ENCODE measurements at regions not wholly inside any gene's neighbourhood (a gene's known extent, or its start where the extent isn't known, plus 50 kb on each side); places are given as distances from the start of the nearest gene placed in this dataset.
"Not testable (repeated sequence)": the region's sequence is repeated elsewhere in the genome, so short reads cannot be mapped to it uniquely, and the experiment has no call there.

DNA sequence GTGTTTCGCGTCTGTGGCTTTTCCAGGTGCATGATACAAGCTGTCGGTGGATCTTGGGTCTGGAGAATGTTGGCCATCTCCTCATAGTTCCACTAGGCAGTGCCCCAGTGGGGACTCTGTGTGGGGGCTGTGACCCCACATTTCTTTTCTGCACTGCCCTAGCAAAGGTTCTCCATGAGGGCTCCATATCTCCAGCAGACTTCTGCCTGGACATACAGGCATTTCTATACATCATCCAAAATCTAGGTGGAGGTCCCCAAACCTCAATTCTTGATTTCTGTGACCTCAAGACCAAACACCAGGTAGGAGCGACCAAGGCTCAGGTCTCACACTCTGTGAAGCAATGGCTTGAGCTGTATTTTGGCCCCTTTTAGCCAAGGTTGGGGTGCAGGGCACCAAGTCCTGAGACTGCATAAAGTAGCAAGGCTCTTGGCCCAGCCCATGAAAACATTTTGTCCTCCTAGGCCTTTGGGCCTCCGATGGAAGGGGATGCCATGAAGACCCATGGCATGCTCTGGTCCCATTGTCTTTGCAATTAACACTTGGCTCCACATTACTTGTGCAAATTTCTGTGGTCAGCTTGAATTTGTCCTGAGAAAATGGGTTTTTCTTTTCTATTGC, 615.3 kb downstream of the ZBBX start:
- peaks cover 9 to 12% of the 10 kb centered on the region in 2 donors for H3K9me3 Mint-ChIP-seq
- no peaks in the 10 kb centered on the region for H3K27me3 Mint-ChIP-seq

DNA sequence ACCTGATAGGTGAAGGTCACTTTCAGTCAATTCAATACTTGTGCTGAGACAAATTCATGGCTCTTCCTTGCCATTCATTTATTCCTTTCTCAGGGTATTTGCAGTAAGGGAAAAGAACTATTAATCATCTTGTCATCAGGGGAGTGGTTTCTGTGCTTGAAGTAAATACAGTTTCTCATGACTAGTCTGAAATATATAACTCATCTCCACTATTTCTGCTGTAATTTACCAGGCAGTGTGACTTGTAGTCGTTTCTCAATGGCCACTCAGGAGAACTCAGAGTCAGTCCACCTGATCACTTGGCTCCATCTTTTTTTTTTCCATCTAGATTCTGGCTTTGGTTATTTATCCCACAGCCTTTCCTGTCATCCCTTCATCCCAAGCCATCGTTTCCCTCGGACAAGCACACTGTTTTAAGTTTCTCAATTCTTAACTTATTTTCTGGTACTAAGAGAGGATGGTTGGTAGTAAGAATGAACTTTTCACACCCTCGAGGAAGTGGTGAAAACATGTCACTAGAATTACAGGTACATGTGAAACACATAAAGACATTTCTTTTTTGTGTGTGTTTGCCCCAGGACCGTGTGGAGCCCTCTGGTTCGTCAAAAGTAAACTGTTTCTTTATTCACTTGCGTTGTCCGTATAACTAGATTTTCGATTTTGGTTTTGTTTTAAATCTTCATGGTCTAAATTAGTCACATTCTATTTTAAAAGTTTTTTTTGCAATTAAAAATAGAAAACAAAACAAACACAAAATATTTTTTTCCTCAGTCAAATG, 620.2 kb downstream of the ZBBX start:
- H3K27me3 Mint-ChIP-seq: no peaks in the 10 kb centered on the region
- H3K4me3 Mint-ChIP-seq: no peak overlapping the region
- H3K9me3 Mint-ChIP-seq: peaks cover 4 to 5% of the 10 kb centered on the region in 2 donors
- no peaks in the 10 kb centered on the region for H3K36me3 Mint-ChIP-seq
- no peak overlapping the region for H3K27ac Mint-ChIP-seq
- no peak for DNase-seq
- no peaks in the 10 kb centered on the region for H3K4me1 Mint-ChIP-seq
- no peak for ATAC-seq (replicated peaks)

More for the DNA sequence above, 615.3 kb downstream of the ZBBX start:
- no peaks in the 10 kb centered on the region for H3K4me1 Mint-ChIP-seq
- no peaks in the 10 kb centered on the region for H3K36me3 Mint-ChIP-seq
- no peak overlapping the region for H3K4me3 Mint-ChIP-seq
- DNase-seq: no peak
- ATAC-seq (replicated peaks): no peak
- no peak overlapping the region for H3K27ac Mint-ChIP-seq

DNA sequence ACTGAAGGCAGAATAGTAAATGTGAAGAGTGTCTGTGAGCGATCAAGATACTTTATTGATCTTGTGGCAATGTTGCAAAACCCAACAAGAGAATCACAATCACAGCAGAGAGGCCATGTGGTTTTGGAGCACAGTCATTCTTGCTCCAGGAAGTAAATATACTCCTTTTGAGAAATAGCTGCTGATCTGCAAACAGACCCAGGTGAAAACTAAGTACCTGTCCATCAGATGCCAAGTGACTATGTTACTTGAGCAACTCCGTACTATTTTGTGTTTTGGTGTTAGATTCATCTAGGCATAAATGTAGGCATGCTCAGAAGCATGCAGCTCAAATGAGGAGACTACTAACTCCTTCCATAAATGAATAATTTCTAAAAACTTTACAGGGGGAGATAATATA, 627.9 kb downstream of the ZBBX start:
- Mint-ChIP-seq H3K27me3 (no peaks in the 10 kb centered on the region), H3K9me3 (peaks cover 0 to 15% of the 10 kb centered on the region in 2 donors), H3K36me3 (no peaks in the 10 kb centered on the region), H3K4me1 (no peaks in the 10 kb centered on the region), H3K4me3 (no peak overlapping the region), H3K27ac (no peak overlapping the region)
- ATAC-seq (replicated peaks): no peak
- no peak for DNase-seq

DNA sequence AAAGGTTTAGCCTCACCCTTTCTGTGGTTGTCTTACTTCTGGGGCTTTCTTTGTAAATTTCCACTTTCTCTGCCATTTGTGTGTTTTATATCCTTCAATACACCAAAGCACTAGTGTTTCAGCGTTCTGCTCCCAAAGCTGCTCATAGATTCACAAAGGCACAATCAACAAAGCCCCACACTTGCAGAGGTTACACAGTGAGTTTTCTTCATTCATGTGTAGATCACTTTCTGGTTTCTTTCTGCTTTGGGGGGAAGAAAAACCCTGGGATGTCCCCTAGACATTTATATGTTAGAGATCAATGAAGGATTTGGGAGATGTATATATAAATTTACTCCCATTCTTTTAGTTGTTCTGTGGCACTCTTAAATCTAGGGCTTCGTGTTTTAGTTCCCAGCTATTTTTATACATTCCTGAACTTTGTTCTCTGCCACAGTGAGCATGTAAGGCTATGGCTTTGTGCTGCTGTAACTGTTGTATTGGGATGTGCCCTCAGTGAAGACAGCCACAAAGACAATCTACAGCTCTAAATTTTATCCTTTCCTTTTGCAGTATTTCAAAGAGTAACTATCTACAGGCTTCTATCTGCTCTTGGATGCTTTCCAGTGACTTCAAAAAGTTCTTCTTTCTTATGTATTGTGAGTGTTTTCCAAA, 636.5 kb downstream of the ZBBX start:
- H3K4me3 Mint-ChIP-seq: no peak overlapping the region
- H3K27me3 Mint-ChIP-seq: no peaks in the 10 kb centered on the region
- H3K27ac Mint-ChIP-seq: no peak overlapping the region
- H3K9me3 Mint-ChIP-seq: peaks cover 0 to 2% of the 10 kb centered on the region in 2 donors
- H3K36me3 Mint-ChIP-seq: no peaks in the 10 kb centered on the region
- no peak for DNase-seq
- ATAC-seq (replicated peaks): no peak
- H3K4me1 Mint-ChIP-seq: no peaks in the 10 kb centered on the region

DNA sequence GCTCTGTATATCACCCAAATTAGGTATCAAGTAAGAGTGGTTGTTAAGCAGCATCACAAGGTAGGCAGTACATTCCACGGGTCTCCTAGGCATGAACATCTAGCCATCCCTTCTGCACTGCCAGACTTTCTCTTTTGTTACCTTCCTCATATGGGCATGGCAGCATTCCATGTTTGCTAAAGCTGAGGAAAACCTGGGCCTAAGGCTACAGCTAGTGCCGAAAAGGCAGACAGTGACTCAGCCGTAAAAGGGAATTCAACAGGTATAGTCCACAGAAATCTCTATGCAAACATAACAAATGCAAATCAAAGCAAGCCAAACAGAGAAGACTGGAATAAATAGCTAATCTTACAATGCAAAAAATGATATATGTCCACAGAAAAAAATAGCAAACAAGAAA, 645.4 kb downstream of the ZBBX start:
- Mint-ChIP-seq H3K27ac (no peak overlapping the region), H3K9me3 (peaks cover 0 to 3% of the 10 kb centered on the region in 2 donors), H3K4me3 (no peak overlapping the region), H3K27me3 (no peaks in the 10 kb centered on the region), H3K4me1 (no peaks in the 10 kb centered on the region), H3K36me3 (no peaks in the 10 kb centered on the region)
- DNase-seq (no peak), ATAC-seq (replicated peaks) (no peak)

DNA sequence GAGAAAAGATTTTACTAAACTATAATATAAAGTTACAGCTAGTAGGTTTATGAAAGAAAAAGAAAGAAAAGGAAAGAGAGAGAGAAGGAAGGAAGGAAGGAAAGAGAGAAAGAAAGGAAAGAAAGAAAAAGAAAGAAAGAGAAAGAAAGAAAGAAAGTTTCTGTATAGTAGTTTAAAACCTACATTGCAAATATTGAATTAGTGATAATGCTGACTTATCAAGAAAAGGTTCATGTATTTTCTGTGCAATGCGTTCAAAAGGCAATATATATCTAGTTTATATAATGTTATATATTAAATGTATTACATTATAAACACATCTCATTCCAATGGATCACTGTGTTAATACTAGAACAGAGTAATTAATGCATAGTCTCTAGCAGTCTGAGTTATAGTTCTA, 648.4 kb downstream of the ZBBX start:
- Mint-ChIP-seq H3K4me3 (no peak overlapping the region), H3K27ac (no peak overlapping the region), H3K4me1 (no peaks in the 10 kb centered on the region), H3K27me3 (no peaks in the 10 kb centered on the region), H3K36me3 (no peaks in the 10 kb centered on the region), H3K9me3 (peaks cover 0 to 2% of the 10 kb centered on the region in 2 donors)
- no peak for ATAC-seq (replicated peaks)
- DNase-seq: no peak

DNA sequence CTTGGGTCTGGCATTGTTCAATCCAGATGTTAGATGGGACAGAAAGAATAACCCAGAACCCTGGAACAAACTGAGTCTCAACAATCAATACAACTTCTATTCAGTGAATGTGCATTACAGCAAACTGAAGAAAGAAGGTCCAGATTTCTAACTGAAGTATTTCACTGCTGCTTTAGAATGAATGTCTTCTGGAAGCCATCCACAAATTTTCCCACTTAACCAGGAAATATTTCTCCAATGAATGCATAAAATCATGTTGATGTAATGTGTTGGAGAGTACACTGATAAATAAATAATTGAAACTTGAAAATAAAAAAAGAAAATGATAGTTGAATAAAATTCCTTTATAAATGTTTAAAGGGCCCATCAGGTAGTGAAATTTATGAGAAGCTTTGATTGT, 658.6 kb downstream of the ZBBX start:
- H3K36me3 Mint-ChIP-seq: no peaks in the 10 kb centered on the region
- ATAC-seq (replicated peaks) (no peak), DNase-seq (no peak)
- no peak overlapping the region for H3K4me3 Mint-ChIP-seq
- no peaks in the 10 kb centered on the region for H3K4me1 Mint-ChIP-seq
- peaks cover 0 to 9% of the 10 kb centered on the region in 2 donors for H3K9me3 Mint-ChIP-seq
- no peaks in the 10 kb centered on the region for H3K27me3 Mint-ChIP-seq
- no peak overlapping the region for H3K27ac Mint-ChIP-seq

DNA sequence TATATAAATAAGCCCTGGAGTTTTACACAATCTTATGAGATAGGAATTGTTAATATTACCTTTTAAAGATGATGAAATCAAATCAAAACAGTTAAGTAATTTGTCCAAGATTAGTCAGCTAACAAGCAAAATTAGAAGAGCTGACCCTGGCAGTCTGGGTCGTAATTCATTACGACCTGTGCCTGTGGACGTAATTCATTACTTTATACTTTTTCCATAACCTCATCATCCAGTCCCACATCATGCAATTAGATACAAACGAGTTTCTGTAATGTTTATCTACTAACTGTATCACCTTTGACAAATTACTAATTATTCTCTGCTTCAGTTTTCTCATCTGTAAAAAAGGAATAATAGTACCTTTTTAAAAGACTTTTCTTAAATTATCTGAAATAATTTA, 665.9 kb downstream of the ZBBX start:
- Mint-ChIP-seq H3K27me3 (no peaks in the 10 kb centered on the region), H3K36me3 (no peaks in the 10 kb centered on the region), H3K4me3 (no peak overlapping the region), H3K4me1 (no peaks in the 10 kb centered on the region), H3K27ac (no peak overlapping the region), H3K9me3 (peaks cover 3 to 4% of the 10 kb centered on the region in 2 donors)
- DNase-seq (no peak), ATAC-seq (replicated peaks) (no peak)

DNA sequence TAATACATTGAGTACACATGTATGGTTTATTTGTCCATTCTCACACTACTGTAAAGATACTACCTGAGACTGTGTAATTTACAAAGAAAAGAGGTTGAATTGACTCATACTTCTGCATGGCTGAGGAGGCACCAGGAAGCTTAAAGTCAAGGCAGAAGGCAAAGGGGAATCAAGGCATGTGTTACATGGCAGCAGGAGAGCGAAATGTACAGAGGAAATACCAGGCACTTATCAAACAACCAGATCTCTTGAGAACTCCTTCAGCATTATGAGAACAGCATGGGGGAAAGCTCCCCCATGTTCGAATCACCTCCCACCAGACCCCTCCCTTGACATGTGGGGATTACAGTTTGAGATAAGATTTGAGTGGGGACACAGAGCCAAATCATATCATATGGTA, 666.3 kb downstream of the ZBBX start:
- DNase-seq: no peak
- Mint-ChIP-seq H3K27ac (no peak overlapping the region), H3K4me1 (no peaks in the 10 kb centered on the region), H3K9me3 (peaks cover 3 to 4% of the 10 kb centered on the region in 2 donors), H3K27me3 (no peaks in the 10 kb centered on the region), H3K4me3 (no peak overlapping the region), H3K36me3 (no peaks in the 10 kb centered on the region)
- ATAC-seq (replicated peaks): no peak

DNA sequence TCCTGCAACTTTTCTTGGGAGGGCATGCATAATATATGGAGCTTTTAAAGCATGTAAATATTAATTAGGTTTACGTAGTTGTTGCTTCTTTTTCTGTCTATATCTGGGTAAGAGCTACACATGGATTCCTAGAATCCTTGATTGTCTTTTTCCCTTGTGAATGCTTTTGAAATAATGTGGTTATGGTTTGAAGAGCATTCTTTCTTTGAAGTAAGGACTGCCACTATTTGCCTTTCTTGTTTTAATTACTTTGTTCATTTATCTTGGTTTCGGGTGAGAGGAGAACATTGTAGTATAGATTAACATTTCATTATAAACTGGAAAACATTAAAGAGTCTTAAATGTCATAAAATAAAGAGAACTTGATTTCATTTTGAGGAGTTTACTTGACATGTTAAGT, 674.0 kb downstream of the ZBBX start:
- ATAC-seq (replicated peaks) (no peak), DNase-seq (no peak)
- H3K36me3 Mint-ChIP-seq: no peaks in the 10 kb centered on the region
- H3K9me3 Mint-ChIP-seq: peaks cover 0 to 2% of the 10 kb centered on the region in 2 donors
- H3K4me3 Mint-ChIP-seq: no peak overlapping the region
- no peaks in the 10 kb centered on the region for H3K4me1 Mint-ChIP-seq
- no peak overlapping the region for H3K27ac Mint-ChIP-seq
- no peaks in the 10 kb centered on the region for H3K27me3 Mint-ChIP-seq

DNA sequence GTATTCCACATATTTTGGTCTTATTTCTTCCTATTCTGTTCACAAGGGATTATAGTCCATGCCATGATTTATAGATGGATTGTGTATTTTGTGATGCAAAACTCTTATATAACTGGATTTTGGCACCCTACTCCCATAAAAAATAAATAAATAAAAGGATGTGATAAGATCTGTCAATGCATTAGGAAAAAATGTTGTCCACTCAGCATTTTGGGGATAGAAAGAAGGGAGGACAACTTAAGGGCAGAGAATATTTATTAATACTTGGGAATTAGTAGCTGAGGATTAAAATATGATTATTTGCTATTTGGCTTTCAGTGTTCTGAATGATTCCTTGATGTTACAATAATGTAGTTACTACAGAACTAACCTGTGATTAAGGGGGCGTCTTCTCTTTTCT, 682.6 kb downstream of the ZBBX start:
- H3K4me3 Mint-ChIP-seq: no peak overlapping the region
- no peaks in the 10 kb centered on the region for H3K4me1 Mint-ChIP-seq
- ATAC-seq (replicated peaks) (no peak), DNase-seq (no peak)
- H3K36me3 Mint-ChIP-seq: no peaks in the 10 kb centered on the region
- no peak overlapping the region for H3K27ac Mint-ChIP-seq
- H3K27me3 Mint-ChIP-seq: no peaks in the 10 kb centered on the region
- H3K9me3 Mint-ChIP-seq: peaks cover 0 to 3% of the 10 kb centered on the region in 2 donors

DNA sequence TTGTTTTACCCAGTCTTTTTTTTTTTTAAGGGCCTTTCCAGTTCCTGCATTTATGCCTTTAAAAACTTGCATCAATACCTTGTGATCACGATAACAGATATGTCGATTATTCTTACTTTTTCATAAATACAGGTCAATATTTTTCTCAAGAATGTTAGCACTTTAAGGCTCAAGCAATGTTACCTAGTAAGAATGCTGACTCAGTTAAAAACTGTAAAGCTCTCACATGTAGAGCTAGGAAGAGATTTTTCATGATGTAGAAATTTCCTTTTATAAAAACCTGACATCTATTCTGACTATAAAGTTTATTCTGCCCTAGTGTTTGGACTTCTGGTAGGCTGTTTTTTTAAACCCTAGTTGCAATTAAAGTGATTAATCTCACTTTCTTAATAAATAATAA, 684.0 kb downstream of the ZBBX start:
- Mint-ChIP-seq H3K27ac (no peak overlapping the region), H3K9me3 (peaks cover 0 to 2% of the 10 kb centered on the region in 2 donors), H3K4me1 (no peaks in the 10 kb centered on the region), H3K36me3 (no peaks in the 10 kb centered on the region), H3K4me3 (no peak overlapping the region), H3K27me3 (no peaks in the 10 kb centered on the region)
- DNase-seq (no peak), ATAC-seq (replicated peaks) (no peak)

DNA sequence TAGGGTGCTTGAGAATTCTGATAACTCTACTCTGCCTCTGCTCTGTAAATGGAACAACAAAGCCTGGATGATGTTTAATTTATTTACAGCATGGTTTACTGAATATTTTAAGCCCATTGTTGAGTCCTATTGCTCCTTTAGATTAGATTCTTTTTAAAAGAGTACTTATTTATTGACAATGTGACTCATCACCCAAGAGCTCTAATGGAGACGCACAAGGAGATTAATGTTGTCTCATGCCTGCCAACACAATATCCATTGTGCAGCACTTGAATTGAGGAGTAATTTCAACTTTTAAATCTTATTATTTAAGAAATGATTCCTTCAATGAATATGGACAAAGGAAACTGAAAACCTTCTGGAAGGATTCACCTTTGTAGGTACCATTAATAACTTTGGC, 691.4 kb downstream of the ZBBX start:
- H3K27me3 Mint-ChIP-seq: no peaks in the 10 kb centered on the region
- no peak overlapping the region for H3K4me3 Mint-ChIP-seq
- H3K4me1 Mint-ChIP-seq: no peaks in the 10 kb centered on the region
- peaks cover 0 to 2% of the 10 kb centered on the region in 2 donors for H3K9me3 Mint-ChIP-seq
- no peaks in the 10 kb centered on the region for H3K36me3 Mint-ChIP-seq
- DNase-seq (no peak), ATAC-seq (replicated peaks) (no peak)
- no peak overlapping the region for H3K27ac Mint-ChIP-seq

DNA sequence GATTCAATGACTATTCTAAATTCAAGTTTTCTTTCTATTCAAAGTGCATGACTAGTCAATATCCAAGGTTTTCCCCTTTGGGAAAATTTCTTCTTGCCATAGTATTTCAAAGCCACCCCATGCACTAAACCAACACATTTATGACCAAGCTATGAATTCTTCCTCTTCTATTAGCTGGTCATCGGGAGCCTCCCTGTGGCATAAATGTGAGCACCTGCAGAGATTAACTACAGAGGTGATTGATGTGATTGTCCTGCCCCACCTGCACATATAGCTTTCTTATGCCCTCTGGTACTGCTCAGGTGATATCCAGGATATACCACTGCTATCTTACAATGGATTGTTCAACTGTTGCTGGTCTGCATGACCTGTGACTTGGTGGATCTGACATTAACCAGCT, 694.9 kb downstream of the ZBBX start:
- Mint-ChIP-seq H3K36me3 (no peaks in the 10 kb centered on the region), H3K27me3 (no peaks in the 10 kb centered on the region), H3K4me1 (no peaks in the 10 kb centered on the region), H3K4me3 (no peak overlapping the region), H3K9me3 (peaks cover 0 to 5% of the 10 kb centered on the region in 2 donors), H3K27ac (no peak overlapping the region)
- DNase-seq (no peak), ATAC-seq (replicated peaks) (no peak)

DNA sequence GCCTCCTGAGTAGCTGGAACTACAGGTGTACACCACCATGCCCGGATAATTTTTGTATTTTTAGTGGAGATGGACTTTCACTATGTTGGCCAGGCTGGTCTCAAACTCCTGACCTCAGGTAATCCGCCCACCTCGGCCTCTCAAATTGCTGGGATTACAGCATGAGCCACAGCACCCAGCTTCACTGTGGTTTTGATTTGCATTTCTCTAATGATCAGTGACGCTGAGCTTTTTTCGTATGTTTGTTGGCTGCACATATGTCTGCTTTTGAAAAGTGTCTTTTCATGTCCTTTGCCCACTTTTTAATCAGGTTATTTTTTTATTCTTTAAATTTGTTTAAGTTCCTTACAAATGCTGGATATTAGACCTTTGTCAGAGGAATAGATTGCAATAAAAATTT, 696.0 kb downstream of the ZBBX start:
- H3K4me1 Mint-ChIP-seq; ATAC-seq (replicated peaks); H3K9me3 Mint-ChIP-seq; DNase-seq; H3K27me3 Mint-ChIP-seq; H3K27ac Mint-ChIP-seq; H3K4me3 Mint-ChIP-seq; H3K36me3 Mint-ChIP-seq: not testable (repeated sequence)
